C4-2B (cell line): ENCODE measurements at regions not wholly inside any gene's neighbourhood (a gene's known extent, or its start where the extent isn't known, plus 50 kb on each side); places are given as distances from the start of the nearest gene placed in this dataset.

Source experiments
- ZFX ChIP-seq: fragments of 450-650 bp; IDR thresholded peaks from 2 replicates; pipeline ENCODE4 v1.6.1; 2017
- TF ChIP-seq, protein P1 (sequence below): fragments of 450-650 bp; conservative IDR thresholded peaks from 2 replicates; pipeline ENCODE4 v1.5.1; 2017; ENCODE audit warnings: mild to moderate bottlenecking

DNA sequence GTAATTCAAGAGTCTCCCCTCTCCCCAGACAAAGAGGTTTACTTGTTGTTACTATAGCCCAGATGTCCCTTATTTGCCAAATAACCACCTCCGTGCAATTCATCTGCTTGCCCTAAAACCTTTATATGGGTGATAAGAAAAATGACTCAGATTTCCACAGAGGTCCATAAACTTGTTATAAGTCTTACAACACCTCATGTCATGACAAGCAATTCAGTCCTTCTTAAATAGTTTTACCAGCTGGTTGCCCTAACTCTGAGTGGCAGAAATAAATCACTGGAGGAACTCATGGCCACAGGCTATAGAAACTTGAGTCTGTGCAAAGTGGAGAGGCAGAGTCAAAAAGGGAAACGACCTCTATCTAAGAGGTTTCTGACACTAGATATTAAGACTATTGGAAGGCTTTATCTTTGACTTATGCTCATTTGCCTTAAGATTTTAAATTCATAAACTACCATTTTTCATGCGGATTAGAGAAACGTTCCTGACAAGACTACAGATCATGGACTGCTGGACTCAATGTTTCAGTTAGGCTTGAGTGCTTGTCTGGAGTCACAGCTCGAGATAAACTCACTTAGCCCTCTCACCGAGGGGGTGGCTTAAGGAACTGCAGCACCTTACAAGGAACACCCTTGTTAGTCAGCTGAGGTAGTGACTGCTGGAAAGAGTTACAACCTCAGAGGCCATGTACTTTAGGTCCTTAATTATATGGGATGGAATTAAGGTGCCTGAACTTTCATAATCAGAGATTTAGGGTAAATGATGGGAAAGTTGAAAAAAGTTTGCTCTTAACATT, 662.5 kb upstream of the USP24 start:
- TF ChIP-seq, protein P1, sequence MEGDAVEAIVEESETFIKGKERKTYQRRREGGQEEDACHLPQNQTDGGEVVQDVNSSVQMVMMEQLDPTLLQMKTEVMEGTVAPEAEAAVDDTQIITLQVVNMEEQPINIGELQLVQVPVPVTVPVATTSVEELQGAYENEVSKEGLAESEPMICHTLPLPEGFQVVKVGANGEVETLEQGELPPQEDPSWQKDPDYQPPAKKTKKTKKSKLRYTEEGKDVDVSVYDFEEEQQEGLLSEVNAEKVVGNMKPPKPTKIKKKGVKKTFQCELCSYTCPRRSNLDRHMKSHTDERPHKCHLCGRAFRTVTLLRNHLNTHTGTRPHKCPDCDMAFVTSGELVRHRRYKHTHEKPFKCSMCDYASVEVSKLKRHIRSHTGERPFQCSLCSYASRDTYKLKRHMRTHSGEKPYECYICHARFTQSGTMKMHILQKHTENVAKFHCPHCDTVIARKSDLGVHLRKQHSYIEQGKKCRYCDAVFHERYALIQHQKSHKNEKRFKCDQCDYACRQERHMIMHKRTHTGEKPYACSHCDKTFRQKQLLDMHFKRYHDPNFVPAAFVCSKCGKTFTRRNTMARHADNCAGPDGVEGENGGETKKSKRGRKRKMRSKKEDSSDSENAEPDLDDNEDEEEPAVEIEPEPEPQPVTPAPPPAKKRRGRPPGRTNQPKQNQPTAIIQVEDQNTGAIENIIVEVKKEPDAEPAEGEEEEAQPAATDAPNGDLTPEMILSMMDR: no peak
- TF ChIP-seq ZFX: no peak
